Skeletal muscle satellite cell (primary cell): ENCODE measurements at regions not wholly inside any gene's neighbourhood (a gene's known extent, or its start where the extent isn't known, plus 50 kb on each side); places are given as distances from the start of the nearest gene placed in this dataset.

Experiments used
- H3K27me3 ChIP-seq: 2 replicates; pipeline ENCODE4 v1.7.0; 2013; ENCODE audit warnings: low read length; ENCODE audit not compliant: control insufficient read depth, insufficient read depth
- H3K36me3 ChIP-seq: 2 replicates; pipeline ENCODE4 v1.7.0; 2013; ENCODE audit warnings: mild to moderate bottlenecking, control low read depth, low read length; ENCODE audit not compliant: insufficient read depth
- H3K4me1 ChIP-seq: 2 replicates; pipeline ENCODE4 v1.7.0; 2013; ENCODE audit warnings: low read length; ENCODE audit not compliant: control insufficient read depth, insufficient read depth
- H3K4me2 ChIP-seq: 2 replicates; pipeline ENCODE4 v1.7.0; 2013; ENCODE audit warnings: mild to moderate bottlenecking, low read length
- H3K4me3 ChIP-seq: 2 replicates; pipeline ENCODE4 v1.7.0; 2013; ENCODE audit warnings: low read length
- H3K9ac ChIP-seq: 2 replicates; pipeline ENCODE4 v1.7.0; 2013; ENCODE audit warnings: mild to moderate bottlenecking, low read depth, low read length, moderate library complexity
- H3K9me3 ChIP-seq: replicated peaks from 2 replicates; pipeline ENCODE4 v1.7.0; 2013; ENCODE audit warnings: mild to moderate bottlenecking, control low read depth, low read length

DNA sequence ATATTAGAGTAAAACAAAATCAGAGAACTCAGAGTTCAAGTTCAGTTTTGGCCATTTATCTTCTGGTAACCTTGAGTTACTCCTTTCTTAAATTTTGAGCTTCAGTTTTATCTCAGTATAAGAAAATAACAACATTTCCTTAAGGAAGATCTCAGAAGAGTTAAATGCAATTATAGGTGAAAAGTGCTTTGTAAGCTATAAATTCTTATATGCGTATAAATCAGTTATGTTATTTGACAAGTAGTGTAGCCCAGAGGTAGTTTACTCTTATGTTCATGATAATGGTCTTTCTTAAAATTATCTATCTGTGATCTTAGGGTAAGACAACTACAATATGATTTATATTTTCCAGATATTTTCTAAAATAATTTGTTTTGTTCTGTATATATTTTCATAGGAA, 89.8 kb downstream of the LHX9 start:
- H3K9me3 ChIP-seq = no peaks in the 10 kb centered on the region
- no peaks in the 10 kb centered on the region for H3K27me3 ChIP-seq
- no peak overlapping the region for H3K9ac ChIP-seq
- H3K4me2 ChIP-seq = no peak overlapping the region
- no peaks in the 10 kb centered on the region for H3K4me1 ChIP-seq
- no peak overlapping the region for H3K4me3 ChIP-seq
- no peaks in the 10 kb centered on the region for H3K36me3 ChIP-seq

DNA sequence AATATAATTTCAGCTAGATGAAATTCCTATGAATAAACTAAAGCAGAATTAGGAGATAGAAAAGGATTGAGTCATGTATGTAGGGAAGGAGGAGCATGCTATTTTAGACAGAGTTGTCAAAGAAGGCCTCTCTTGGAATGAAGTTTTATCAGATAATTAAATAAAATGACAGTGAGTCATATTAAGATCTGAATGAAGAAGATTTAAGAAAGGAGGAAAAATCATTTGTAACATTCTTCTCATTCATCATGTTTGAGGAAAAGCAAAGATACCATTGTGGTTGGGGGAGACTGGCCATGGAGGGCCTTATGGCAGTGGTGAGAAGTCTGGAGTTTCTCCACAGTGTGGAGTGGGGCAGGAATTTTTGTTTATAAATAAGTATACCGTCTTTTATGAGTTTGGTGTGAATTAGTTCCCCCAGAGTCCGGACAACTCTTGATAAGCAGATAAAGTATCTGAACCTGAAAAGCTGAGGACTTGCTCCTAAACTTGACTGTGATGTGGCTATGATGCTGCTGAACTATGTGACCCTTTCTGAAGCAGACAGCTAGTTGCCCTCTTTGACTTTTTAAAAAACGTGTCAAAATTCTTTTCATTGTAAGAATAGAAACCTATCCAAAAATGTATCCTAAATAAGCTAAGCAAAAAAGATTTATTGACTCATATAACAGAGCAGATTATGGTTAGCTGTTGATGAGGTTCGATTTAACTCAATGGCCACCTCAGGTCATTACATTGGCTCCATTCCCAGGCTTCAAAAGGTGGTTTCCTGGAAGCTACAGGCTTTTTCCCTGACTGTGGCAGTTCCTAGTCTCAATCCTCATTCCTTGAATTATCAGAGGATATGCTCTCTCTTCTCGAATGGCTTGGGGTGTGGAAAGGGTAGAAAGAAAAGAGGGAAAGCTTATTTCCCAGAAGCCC, 90.8 kb downstream of the LHX9 start:
- no peak overlapping the region for H3K9ac ChIP-seq
- no peaks in the 10 kb centered on the region for H3K27me3 ChIP-seq
- no peaks in the 10 kb centered on the region for H3K4me1 ChIP-seq
- H3K4me3 ChIP-seq = no peak overlapping the region
- H3K36me3 ChIP-seq = no peaks in the 10 kb centered on the region
- no peak overlapping the region for H3K4me2 ChIP-seq
- H3K9me3 ChIP-seq = no peaks in the 10 kb centered on the region

DNA sequence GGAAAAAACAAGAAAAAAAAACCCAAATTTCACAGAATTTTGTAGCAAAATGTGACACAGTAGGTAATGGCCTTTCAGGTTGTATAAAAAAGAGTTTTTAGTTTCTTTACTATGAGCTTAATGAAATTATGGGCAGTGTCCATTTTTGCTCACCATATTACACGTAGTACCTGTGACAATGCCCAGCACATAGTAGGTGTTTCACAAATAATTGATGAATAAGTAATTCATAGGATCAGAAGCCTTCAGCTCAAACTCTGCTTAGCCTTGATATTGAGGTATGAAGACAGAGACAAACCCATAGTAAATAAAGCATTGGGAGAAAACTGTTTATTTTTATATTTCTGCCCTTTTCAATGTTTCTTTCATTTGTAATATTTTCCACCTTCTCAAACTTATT, 97.2 kb downstream of the LHX9 start:
- Histone ChIP-seq H3K4me3 (no peak overlapping the region), H3K9ac (no peak overlapping the region), H3K4me1 (peaks cover 11% of the 10 kb centered on the region), H3K27me3 (no peaks in the 10 kb centered on the region), H3K4me2 (no peak overlapping the region), H3K9me3 (no peaks in the 10 kb centered on the region), H3K36me3 (no peaks in the 10 kb centered on the region)

DNA sequence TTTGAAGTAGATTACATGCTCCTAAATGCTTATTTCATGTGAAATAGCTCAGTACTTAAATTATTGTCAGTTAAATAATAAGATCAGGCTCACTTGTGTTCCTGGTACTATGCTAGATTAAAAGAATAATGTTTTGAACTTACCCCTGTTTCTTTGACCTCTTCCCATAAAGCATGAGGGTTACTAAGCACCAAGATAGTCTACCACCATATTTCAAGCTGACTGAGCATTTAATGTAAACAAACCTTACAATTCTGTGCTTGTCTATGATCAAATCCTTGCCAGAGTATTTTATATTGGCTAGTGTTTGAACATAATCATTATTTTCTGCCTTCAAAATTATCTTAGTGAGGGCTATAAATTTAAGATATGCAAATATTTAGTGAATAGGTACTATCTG, 98.1 kb downstream of the LHX9 start:
- Histone ChIP-seq H3K9me3 (no peaks in the 10 kb centered on the region), H3K4me1 (peaks cover 11% of the 10 kb centered on the region), H3K9ac (no peak overlapping the region), H3K27me3 (no peaks in the 10 kb centered on the region), H3K4me2 (no peak overlapping the region), H3K36me3 (no peaks in the 10 kb centered on the region), H3K4me3 (no peak overlapping the region)

DNA sequence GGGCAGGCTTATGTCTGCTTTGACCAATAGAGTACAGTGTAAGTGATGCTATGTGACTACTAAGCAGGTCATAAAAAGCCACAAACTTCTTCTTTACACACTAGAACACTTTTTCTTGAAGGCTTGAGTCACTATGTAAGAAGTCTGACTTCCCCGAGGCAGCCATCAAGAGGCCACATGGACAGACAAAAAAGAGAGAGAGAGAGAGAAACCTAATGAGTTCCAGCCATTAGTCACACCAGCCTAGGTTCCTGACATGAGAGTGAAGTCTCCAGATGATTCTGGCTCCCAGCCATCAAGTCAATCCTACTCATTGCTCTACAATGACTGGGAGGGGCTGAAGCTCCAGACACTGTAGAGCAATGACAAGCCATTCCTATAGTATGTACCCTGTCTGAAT, 101.4 kb downstream of the LHX9 start:
- no peak overlapping the region for H3K9ac ChIP-seq
- no peaks in the 10 kb centered on the region for H3K27me3 ChIP-seq
- H3K36me3 ChIP-seq = no peaks in the 10 kb centered on the region
- H3K4me3 ChIP-seq = no peak overlapping the region
- no peaks in the 10 kb centered on the region for H3K9me3 ChIP-seq
- peak overlapping the region; percentile 25 for H3K4me2 ChIP-seq
- peaks cover 11% of the 10 kb centered on the region for H3K4me1 ChIP-seq

DNA sequence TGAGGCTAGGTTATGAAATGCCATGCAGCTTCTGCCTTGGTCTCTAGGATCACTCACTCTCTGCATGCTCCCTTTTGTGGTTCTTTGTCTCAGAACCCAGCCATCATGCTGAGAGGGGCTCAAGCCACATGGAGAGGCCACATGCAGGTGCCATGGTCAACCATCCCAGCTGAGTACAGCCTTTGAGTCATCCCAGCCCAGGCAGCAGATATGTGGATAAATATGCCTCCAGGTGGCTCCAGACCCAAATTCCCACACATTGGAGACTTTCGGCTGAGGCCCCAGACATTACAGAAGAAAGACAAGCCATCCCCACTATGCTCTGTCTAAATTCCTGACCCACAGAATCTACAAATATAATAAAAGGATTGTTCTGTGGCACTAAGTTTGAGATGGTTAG, 102.0 kb downstream of the LHX9 start:
- Histone ChIP-seq H3K4me3 (no peak overlapping the region), H3K4me2 (peak overlapping the region; percentile 25), H3K4me1 (peaks cover 11% of the 10 kb centered on the region), H3K9me3 (no peaks in the 10 kb centered on the region), H3K36me3 (no peaks in the 10 kb centered on the region), H3K27me3 (no peaks in the 10 kb centered on the region), H3K9ac (no peak overlapping the region)

DNA sequence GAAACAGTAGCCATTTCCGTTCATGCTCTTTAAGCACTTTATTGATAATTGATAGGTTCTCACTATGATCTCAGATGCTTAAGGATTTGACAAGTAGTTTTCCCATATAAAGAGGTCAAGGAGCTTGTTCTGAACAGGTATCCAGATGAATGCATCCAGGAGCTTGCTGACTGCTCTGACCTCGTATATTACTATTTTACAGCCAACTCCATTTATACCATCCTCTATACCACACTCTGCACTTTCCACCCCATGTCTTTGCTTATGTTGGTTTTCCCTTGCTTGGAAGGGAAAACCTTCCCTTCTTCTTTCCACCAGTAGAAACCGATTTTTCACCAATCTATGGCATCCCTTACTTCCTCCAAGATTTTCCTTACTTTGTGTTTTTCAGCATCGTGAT, 107.2 kb downstream of the LHX9 start:
- Histone ChIP-seq H3K36me3 (no peaks in the 10 kb centered on the region), H3K27me3 (no peaks in the 10 kb centered on the region), H3K9ac (no peak overlapping the region), H3K4me2 (no peak overlapping the region), H3K4me3 (no peak overlapping the region), H3K4me1 (no peaks in the 10 kb centered on the region), H3K9me3 (no peaks in the 10 kb centered on the region)

DNA sequence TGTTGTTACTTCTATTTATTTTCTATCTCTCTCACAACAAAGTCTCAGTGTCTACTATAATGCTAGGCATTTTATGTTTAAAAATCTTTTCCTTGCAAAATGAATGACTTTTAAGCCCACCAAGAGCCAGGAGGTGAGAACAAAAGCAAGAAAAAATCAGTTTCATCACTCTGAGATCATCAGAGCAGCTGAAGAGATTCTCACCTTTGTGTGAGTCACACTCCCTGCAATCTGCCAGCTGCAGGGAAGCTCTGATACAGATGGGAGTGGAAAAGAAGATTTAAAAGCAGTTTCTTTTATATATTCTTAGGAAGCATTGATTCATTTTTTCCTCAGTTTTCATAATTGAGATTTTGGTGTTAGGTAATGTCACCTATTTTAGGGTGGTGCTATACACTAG, 107.6 kb downstream of the LHX9 start:
- H3K9me3 ChIP-seq = no peaks in the 10 kb centered on the region
- H3K36me3 ChIP-seq = no peaks in the 10 kb centered on the region
- H3K27me3 ChIP-seq = no peaks in the 10 kb centered on the region
- H3K9ac ChIP-seq = no peak overlapping the region
- H3K4me2 ChIP-seq = no peak overlapping the region
- no peak overlapping the region for H3K4me3 ChIP-seq
- H3K4me1 ChIP-seq = no peaks in the 10 kb centered on the region

DNA sequence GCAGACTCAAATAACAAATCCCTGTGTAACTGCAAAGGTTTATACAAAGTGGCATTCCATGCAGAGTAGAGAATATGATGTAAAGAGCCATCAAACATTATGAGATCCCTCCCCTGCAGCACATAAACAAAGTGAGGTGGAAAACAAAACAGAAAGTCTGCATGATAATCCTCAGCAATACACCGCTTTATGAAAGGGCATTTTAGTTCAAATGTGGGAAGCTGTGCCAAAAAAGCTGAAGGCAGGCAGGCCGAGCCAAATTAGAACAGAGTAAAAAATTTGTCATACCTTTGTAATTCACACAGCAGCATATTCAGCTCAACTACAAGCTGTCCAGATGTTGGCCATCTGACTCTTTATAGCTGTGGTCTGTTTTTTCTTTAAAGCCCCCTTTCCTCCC, 113.5 kb downstream of the LHX9 start:
- Histone ChIP-seq H3K9ac (no peak overlapping the region), H3K4me3 (no peak overlapping the region), H3K4me1 (peaks cover 7% of the 10 kb centered on the region), H3K27me3 (no peaks in the 10 kb centered on the region), H3K9me3 (no peaks in the 10 kb centered on the region), H3K4me2 (no peak overlapping the region), H3K36me3 (no peaks in the 10 kb centered on the region)

DNA sequence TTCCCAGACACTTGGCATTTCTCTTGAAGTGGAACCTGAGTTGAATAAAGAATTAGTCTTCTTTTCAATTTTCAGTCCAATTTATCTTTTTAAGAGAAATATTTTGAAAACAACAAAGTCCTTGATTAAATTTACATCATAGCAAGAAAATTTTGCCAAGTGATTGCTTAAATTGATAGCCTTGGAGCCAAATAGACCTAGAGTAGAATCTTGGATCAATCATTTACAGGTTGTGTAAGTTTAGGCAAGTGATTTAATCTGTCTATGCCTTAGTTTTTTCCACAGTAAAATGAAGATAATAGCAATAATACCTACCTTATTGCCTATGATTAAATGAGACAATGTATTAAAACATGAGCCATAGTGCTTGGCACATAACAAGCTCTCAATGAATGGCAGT, 113.9 kb downstream of the LHX9 start:
- no peaks in the 10 kb centered on the region for H3K9me3 ChIP-seq
- H3K9ac ChIP-seq = no peak overlapping the region
- H3K27me3 ChIP-seq = no peaks in the 10 kb centered on the region
- peaks cover 7% of the 10 kb centered on the region for H3K4me1 ChIP-seq
- H3K4me2 ChIP-seq = no peak overlapping the region
- H3K36me3 ChIP-seq = no peaks in the 10 kb centered on the region
- no peak overlapping the region for H3K4me3 ChIP-seq

DNA sequence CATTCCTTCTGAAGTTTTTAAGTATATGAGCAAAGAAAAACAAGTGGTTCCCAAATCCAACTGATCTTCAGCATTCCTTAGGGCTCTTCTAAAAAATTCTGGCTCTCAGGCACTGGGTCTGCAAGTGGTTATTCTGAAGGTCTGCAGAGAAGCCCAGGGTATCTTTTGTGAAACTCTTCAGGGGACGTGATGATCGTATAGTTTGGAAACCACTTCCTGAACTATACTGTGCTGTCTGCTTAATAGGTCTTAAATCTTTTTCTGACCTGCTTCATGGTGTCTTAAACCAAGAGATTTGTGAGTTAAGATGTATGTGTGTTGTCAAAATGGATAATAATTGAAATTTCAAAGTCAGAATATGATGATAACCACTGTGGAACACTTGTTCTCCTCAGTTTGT, 115.5 kb downstream of the LHX9 start:
- no peak overlapping the region for H3K4me2 ChIP-seq
- peaks cover 7% of the 10 kb centered on the region for H3K4me1 ChIP-seq
- no peak overlapping the region for H3K9ac ChIP-seq
- H3K27me3 ChIP-seq = no peaks in the 10 kb centered on the region
- no peaks in the 10 kb centered on the region for H3K9me3 ChIP-seq
- H3K4me3 ChIP-seq = no peak overlapping the region
- no peaks in the 10 kb centered on the region for H3K36me3 ChIP-seq

DNA sequence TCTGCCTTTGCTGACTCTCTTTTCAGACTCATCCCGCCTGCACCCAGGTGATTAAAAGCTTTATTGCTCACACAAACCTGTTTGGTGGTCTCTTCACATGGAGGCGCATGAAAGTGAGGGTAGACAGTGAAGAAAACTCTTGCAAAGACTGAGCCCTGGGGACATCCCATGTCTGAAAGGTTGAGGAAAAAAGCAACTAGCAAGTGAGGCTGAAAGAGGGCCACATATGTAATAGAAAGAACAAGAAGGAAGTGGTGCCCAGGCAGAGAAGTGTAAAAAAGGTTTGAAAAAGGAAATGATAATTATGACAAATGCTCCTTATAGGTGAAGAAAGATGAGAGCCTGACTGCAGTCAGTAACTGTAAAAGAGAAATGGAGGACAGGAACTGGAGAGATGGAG, 115.9 kb upstream of the NEK7 start:
- Histone ChIP-seq H3K4me2 (no peak overlapping the region), H3K9me3 (no peaks in the 10 kb centered on the region), H3K27me3 (no peaks in the 10 kb centered on the region), H3K9ac (no peak overlapping the region), H3K4me1 (no peaks in the 10 kb centered on the region), H3K4me3 (no peak overlapping the region), H3K36me3 (no peaks in the 10 kb centered on the region)
